Left lung (tissue), 4 donors: ENCODE measurements at regions not wholly inside any gene's neighbourhood (a gene's known extent, or its start where the extent isn't known, plus 50 kb on each side); places are given as distances from the start of the nearest gene placed in this dataset.
"Not testable (repeated sequence)": the region's sequence is repeated elsewhere in the genome, so short reads cannot be mapped to it uniquely, and the experiment has no call there.

Experiments used
- ATAC-seq: fragments of 200-7000 bp; cut with Tn5 transposase; one replicate; pipeline ENCODE4 v1.9.1; 2020; ENCODE audit warnings: moderate library complexity
- DNase-seq, 4 donors: peaks; one replicate each; pipeline ENCODE4 v3.0.0-alpha.2; 2013 to 2020
- H3K27ac ChIP-seq, 2 donors: fragments of 200-600 bp; sonication (generic) in 1 of 2; one replicate each; pipeline versions ENCODE4 v1.5.0 to v1.8.0; 2020 to 2021
- H3K27me3 ChIP-seq, 2 donors: fragments of 200-600 bp; sonication (generic) in 1 of 2; one replicate each; pipeline versions ENCODE4 v1.5.0 to v1.8.0; 2020 to 2021
- H3K36me3 ChIP-seq, 2 donors: fragments of 200-600 bp; sonication (generic) in 1 of 2; one replicate each; pipeline versions ENCODE4 v1.5.0 to v1.8.0; 2020 to 2021
- H3K4me1 ChIP-seq, 2 donors: fragments of 200-600 bp; one replicate each; pipeline ENCODE4 v1.8.0; 2021
- H3K4me3 ChIP-seq, 2 donors: fragments of 200-600 bp; sonication (generic) in 1 of 2; one replicate each; pipeline versions ENCODE4 v1.5.0 to v1.8.0; 2020 to 2021; ENCODE audit warnings: mild to moderate bottlenecking in 1 of 2
- H3K9me3 ChIP-seq, 2 donors: fragments of 200-600 bp; sonication (generic) in 1 of 2; one replicate each; pipeline versions ENCODE4 v1.5.0 to v1.8.0; 2020 to 2021
- intact Hi-C, 2 donors: fragments of 100-400 bp; cut with DNase I; formaldehyde crosslinking; loops; one replicate each; pipeline versions ENCODE4 v1.11.2 to v1.14.2; 2022
- TF ChIP-seq, protein P1 (sequence below), 2 donors: fragments of 200-600 bp; sonication (generic) in 1 of 2; IDR thresholded peaks; one replicate each; pipeline versions ENCODE4 v1.5.0 to v1.8.0; 2021; ENCODE audit warnings: antibody characterized with exemption in 2 of 2
- donor health status: DM: no; HTN: yes; CAD: no.
- donor health status: DM: no; HTN: no; CAD: no.

- H3K27me3 ChIP-seq: no peaks in the 10 kb centered on the region
- no peak overlapping the region for H3K27ac ChIP-seq
- no peak for ATAC-seq
- H3K9me3 ChIP-seq: peaks cover 0 to 3% of the 10 kb centered on the region in 2 donors
- no peak for DNase-seq
- no peak overlapping the region for H3K4me3 ChIP-seq
- no peaks in the 10 kb centered on the region for H3K4me1 ChIP-seq
- intact Hi-C loops: no loop called here
- H3K36me3 ChIP-seq: no peaks in the 10 kb centered on the region
- TF ChIP-seq, protein P1, sequence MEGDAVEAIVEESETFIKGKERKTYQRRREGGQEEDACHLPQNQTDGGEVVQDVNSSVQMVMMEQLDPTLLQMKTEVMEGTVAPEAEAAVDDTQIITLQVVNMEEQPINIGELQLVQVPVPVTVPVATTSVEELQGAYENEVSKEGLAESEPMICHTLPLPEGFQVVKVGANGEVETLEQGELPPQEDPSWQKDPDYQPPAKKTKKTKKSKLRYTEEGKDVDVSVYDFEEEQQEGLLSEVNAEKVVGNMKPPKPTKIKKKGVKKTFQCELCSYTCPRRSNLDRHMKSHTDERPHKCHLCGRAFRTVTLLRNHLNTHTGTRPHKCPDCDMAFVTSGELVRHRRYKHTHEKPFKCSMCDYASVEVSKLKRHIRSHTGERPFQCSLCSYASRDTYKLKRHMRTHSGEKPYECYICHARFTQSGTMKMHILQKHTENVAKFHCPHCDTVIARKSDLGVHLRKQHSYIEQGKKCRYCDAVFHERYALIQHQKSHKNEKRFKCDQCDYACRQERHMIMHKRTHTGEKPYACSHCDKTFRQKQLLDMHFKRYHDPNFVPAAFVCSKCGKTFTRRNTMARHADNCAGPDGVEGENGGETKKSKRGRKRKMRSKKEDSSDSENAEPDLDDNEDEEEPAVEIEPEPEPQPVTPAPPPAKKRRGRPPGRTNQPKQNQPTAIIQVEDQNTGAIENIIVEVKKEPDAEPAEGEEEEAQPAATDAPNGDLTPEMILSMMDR (IDR thresholded peaks at IDR 0.05): no peak
These were observed 470.9 kb upstream of the ADGRL3 start for GRCh38 chr4:60729194-60729593.

DNA sequence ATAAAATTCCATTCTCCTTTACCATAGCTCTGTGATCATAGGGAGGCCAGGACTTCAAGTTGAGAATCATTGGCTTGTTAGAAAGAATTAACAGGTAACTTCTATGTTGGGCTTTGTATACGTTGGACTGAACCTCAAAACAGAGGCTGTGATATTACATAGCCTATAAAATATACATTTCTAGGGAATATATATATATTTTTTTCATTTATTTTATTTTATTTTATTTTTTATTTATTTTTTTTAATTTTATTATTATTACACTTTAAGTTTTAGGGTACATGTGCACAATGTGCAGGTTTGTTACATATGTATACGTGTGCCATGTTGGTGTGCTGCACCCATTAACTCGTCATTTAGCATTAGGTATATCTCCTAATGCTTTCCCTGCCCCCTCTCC is 470.4 kb upstream of the ADGRL3 start:
- intact Hi-C loops, H3K4me1 ChIP-seq, H3K4me3 ChIP-seq, H3K27me3 ChIP-seq, H3K36me3 ChIP-seq, DNase-seq, H3K9me3 ChIP-seq, H3K27ac ChIP-seq, ATAC-seq: not testable (repeated sequence)

DNA sequence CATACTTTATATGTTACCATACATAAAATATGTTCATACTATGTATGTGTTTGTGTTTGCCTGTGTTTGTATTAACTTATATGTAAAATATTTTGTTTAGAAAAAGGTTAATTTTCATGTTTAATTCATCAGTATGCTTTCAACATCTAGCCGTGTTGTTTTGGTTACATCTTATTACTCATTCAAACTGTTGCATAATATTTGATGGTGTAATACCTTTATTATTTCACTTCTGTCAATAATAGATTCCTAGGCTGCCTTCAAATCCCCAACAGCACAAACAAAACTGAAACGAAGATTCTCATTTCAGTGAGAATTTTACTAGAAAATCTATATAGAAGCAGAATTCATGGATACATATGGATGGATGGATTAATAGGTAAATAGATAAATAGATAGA is 462.3 kb upstream of the ADGRL3 start:
- H3K27me3 ChIP-seq: no peaks in the 10 kb centered on the region
- no peaks in the 10 kb centered on the region for H3K36me3 ChIP-seq
- no peak overlapping the region for H3K4me3 ChIP-seq
- H3K27ac ChIP-seq: no peak overlapping the region
- H3K9me3 ChIP-seq: peaks cover 0 to 4% of the 10 kb centered on the region in 2 donors
- intact Hi-C loops: no loop called here
- no peaks in the 10 kb centered on the region for H3K4me1 ChIP-seq
- ATAC-seq (no peak), DNase-seq (no peak)
- TF ChIP-seq, protein P1 (IDR thresholded peaks at IDR 0.05): no peak

GRCh38 chr4:60743654-60744053 is 456.5 kb upstream of the ADGRL3 start:
- Histone ChIP-seq H3K4me1 (no peaks in the 10 kb centered on the region), H3K27me3 (no peaks in the 10 kb centered on the region), H3K27ac (no peak overlapping the region), H3K4me3 (no peak overlapping the region), H3K9me3 (no peaks in the 10 kb centered on the region), H3K36me3 (no peaks in the 10 kb centered on the region)
- no peak for DNase-seq
- no peak for ATAC-seq
- intact Hi-C loops: no loop called here
- TF ChIP-seq, protein P1 (IDR thresholded peaks at IDR 0.05): no peak

DNA sequence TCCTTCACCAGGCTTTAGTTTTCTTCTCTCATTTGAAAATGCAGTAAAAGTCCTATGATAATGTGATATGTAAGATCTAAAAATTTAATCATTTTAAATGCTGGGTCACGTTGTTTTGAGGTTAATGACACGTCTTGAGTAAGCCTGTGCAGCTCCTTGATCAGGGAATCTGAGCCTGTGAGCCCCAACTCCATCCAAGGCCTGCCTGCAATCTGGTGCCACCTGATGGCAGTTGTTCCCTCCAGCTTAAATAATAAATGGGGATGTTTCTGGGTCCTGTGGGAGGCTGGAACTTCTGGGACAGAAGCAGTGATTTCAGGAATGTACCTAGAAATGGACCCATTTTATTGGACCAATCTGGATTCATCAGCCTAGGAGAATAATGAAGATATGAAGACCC is 455.4 kb upstream of the ADGRL3 start:
- TF ChIP-seq, protein P1 (IDR thresholded peaks at IDR 0.05): no peak
- no peaks in the 10 kb centered on the region for H3K9me3 ChIP-seq
- intact Hi-C loops: no loop called here
- ATAC-seq (no peak), DNase-seq (no peak)
- H3K4me3 ChIP-seq: no peak overlapping the region
- H3K36me3 ChIP-seq: no peaks in the 10 kb centered on the region
- no peak overlapping the region for H3K27ac ChIP-seq
- no peaks in the 10 kb centered on the region for H3K4me1 ChIP-seq
- no peaks in the 10 kb centered on the region for H3K27me3 ChIP-seq

GRCh38 chr4:60745800-60746571 is 454.1 kb upstream of the ADGRL3 start:
- TF ChIP-seq, protein P1 (IDR thresholded peaks at IDR 0.05): no peak

More at GRCh38 chr4:60745800-60746571, 454.1 kb upstream of the ADGRL3 start:
- intact Hi-C loops: no loop called here
- no peaks in the 10 kb centered on the region for H3K9me3 ChIP-seq
- H3K4me3 ChIP-seq: no peak overlapping the region
- ATAC-seq (no peak), DNase-seq (no peak)
- H3K4me1 ChIP-seq: no peaks in the 10 kb centered on the region
- no peaks in the 10 kb centered on the region for H3K36me3 ChIP-seq
- H3K27ac ChIP-seq: no peak overlapping the region
- H3K27me3 ChIP-seq: no peaks in the 10 kb centered on the region
